Heart left ventricle (tissue), 16 donors: ENCODE measurements at regions not wholly inside any gene's neighbourhood (a gene's known extent, or its start where the extent isn't known, plus 50 kb on each side); places are given as distances from the start of the nearest gene placed in this dataset.

Source experiments
- ATAC-seq, 4 donors: fragments of 200-7000 bp; cut with Tn5 transposase; one replicate each; pipeline ENCODE4 v1.9.1; 2020 to 2022; ENCODE audit warnings: moderate library complexity in 4 of 4, mild to moderate bottlenecking in 3 of 4, moderate number of reproducible peaks in 1 of 4
- DNase-seq, 5 donors: peaks; one replicate each; pipeline ENCODE4 v3.0.0-alpha.2; 2020
- H3K27ac ChIP-seq, 12 donors: fragments of 200-600 bp; sonication (generic) in 4 of 12; one replicate each; pipeline versions ENCODE4 v1.5.0 to v1.8.0; 2016 to 2022; ENCODE audit warnings: mild to moderate bottlenecking in 2 of 12
- H3K27me3 ChIP-seq, 9 donors: fragments of 200-600 bp; sonication (generic) in 2 of 9; one replicate each; pipeline versions ENCODE4 v1.5.1 to v1.8.0; 2016 to 2022; ENCODE audit warnings: mild to moderate bottlenecking in 3 of 9
- H3K36me3 ChIP-seq, 9 donors: fragments of 200-600 bp; sonication (generic) in 2 of 9; one replicate each; pipeline versions ENCODE4 v1.5.0 to v1.8.0; 2018 to 2022; ENCODE audit warnings: mild to moderate bottlenecking in 2 of 9
- H3K4me1 ChIP-seq, 12 donors: fragments of 200-600 bp; sonication (generic) in 4 of 12; one replicate each; pipeline versions ENCODE4 v1.5.0 to v1.8.0; 2016 to 2022; ENCODE audit warnings: mild to moderate bottlenecking in 3 of 12
- H3K4me3 ChIP-seq, 12 donors: fragments of 200-600 bp; sonication (generic) in 4 of 12; one replicate each; pipeline versions ENCODE4 v1.5.0 to v1.8.0; 2017 to 2022; ENCODE audit warnings: mild to moderate bottlenecking in 9 of 12, moderate library complexity in 4 of 12
- H3K9me3 ChIP-seq, 12 donors: fragments of 200-600 bp; sonication (generic) in 4 of 12; one replicate each; pipeline versions ENCODE4 v1.5.0 to v1.8.0; 2016 to 2022; ENCODE audit warnings: mild to moderate bottlenecking in 1 of 12
- CTCF ChIP-seq, 12 donors: fragments of 200-600 bp; sonication (generic) in 4 of 12; IDR thresholded peaks; one replicate each; pipeline versions ENCODE4 v1.5.0 to v1.8.0; 2018 to 2022; ENCODE audit warnings: antibody characterized with exemption in 12 of 12, mild to moderate bottlenecking in 5 of 12
- POLR2A ChIP-seq, 2 donors: fragments of 450-650 bp; IDR thresholded peaks; one replicate each; pipeline ENCODE4 v1.6.1; 2017; ENCODE audit warnings: antibody characterized with exemption in 2 of 2, mild to moderate bottlenecking in 2 of 2, moderate library complexity in 2 of 2
- WGBS, 4 donors: extraction: QIAGEN DNeasy Blood & Tissue Kit in 2 of 4; methylation state at CpG; one replicate each; pipeline versions ENCODE4 v1.1.5 to v1.1.7; 2013 to 2018; 5-methylcytosine and 5-hydroxymethylcytosine counted together
- intact Hi-C, 10 donors: fragments of 100-400 bp; cut with DNase I; formaldehyde crosslinking; loops; one replicate each; pipeline versions ENCODE4 v1.11.1 to v1.14.2; 2022
- donor health status: ischemic (EF 13 %, LVEDD 7.1; RV severe dilation, severe dysfunction).
- donor health status: healthy with polysubstance abuse.
- donor health status: DM: no; HTN: yes; CAD: no.
- donor health status: DM: no; HTN: no; CAD: no.
- donor health status: ischemic (EF 25% LVEDD 6.9; RV normal size, moderate dysfunction).
- donor health status: ischemic (EF 25% LVEDD 5.7; RV mildly dilated, moderate dysfunction).
- donor health status: healthy.
- donor health status: DM: yes; HTN: yes; CAD: no.
- donor health status: ischemic (EF 35%, LVEDD 5.7; RV mildly dilated, moderate dysfunction).
- donor health status: nonischemic (EF 11% LVEDD 7.7; RV severe dilation, severe dysfunction).
- donor health status: DM: yes; HTN: yes; CAD: no.
- donor health status: PGD.
- donor health status: ischemic (EF 29% LVEDD 5.4; RV normal size, mild dysfunction).
- donor health status: nonischemic (EF 23%, LVEDD 6.1; RV moderate dilation, normal function).

DNA sequence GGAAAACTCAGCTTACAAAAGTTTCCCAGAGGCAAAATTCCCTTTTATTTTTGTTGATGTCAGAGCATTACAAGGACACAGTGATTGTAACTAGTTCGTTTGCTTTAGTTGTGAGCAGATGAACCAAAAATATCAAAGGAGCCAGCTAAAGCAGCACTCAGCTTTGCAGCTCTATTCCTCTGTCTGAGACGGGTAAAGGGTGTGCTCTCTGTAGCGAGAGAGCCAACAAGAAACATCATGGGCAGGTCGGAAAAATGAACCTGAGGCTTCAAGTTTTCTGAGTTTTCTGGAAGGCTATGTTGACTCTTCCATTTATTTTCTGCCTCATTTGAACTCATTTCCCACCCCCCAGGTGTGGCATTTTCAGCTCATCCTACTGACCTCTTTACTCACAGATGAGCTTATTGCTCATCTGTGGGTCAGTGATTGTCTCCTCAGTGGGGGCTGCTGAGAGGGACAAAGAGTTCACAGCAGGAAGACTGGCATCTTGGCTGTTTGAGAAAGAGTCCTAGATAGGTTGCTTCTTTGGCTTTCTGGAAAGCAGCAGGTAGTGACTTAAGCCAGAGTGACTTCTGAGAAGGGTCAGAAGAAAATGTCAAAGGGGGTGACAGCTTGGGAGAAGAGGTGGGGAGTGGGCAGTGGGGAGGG lies 66.6 kb upstream of the EPC2 start:
- 37 to 46% (median 44%) methylated on average over 4 of the region's 4 CpGs for WGBS, 4 donors
- H3K4me1 ChIP-seq = peaks cover 0 to 4% (median 0%) of the 10 kb centered on the region in 12 donors
- peaks cover 0 to 8% (median 0%) of the 10 kb centered on the region in 9 donors for H3K27me3 ChIP-seq
- H3K27ac ChIP-seq = no peak overlapping the region
- ATAC-seq (no peak), DNase-seq (no peak)
- no peak overlapping the region for H3K4me3 ChIP-seq
- no peaks in the 10 kb centered on the region for H3K9me3 ChIP-seq
- intact Hi-C loops = loop anchor here in 1 of 10 donors (10.0 kb wide), 1 partner anchor 407 kb away; no protein-coding TSS in a partner anchor
- no peaks in the 10 kb centered on the region for H3K36me3 ChIP-seq
- TF ChIP-seq CTCF (IDR thresholded peaks at IDR 0.05) (no peak), POLR2A (IDR thresholded peaks at IDR 0.05) (no peak)

GRCh38 chr2:148578493-148578884 lies 66.1 kb upstream of the EPC2 start:
- intact Hi-C loops = loop anchor here in 1 of 10 donors (10.0 kb wide), 1 partner anchor 406 kb away; no protein-coding TSS in a partner anchor
- peaks cover 0 to 4% (median 0%) of the 10 kb centered on the region in 12 donors for H3K4me1 ChIP-seq
- no peaks in the 10 kb centered on the region for H3K9me3 ChIP-seq
- no peak overlapping the region for H3K4me3 ChIP-seq
- ATAC-seq (no peak), DNase-seq (no peak)
- H3K27ac ChIP-seq = no peak overlapping the region
- peaks cover 0 to 8% (median 0%) of the 10 kb centered on the region in 9 donors for H3K27me3 ChIP-seq
- no peak for TF ChIP-seq POLR2A (IDR thresholded peaks at IDR 0.05)
- no peak for TF ChIP-seq CTCF (IDR thresholded peaks at IDR 0.05)
- no peaks in the 10 kb centered on the region for H3K36me3 ChIP-seq
- 73 to 85% (median 81%) methylated on average over 1 of the region's 1 CpG for WGBS, 4 donors

DNA sequence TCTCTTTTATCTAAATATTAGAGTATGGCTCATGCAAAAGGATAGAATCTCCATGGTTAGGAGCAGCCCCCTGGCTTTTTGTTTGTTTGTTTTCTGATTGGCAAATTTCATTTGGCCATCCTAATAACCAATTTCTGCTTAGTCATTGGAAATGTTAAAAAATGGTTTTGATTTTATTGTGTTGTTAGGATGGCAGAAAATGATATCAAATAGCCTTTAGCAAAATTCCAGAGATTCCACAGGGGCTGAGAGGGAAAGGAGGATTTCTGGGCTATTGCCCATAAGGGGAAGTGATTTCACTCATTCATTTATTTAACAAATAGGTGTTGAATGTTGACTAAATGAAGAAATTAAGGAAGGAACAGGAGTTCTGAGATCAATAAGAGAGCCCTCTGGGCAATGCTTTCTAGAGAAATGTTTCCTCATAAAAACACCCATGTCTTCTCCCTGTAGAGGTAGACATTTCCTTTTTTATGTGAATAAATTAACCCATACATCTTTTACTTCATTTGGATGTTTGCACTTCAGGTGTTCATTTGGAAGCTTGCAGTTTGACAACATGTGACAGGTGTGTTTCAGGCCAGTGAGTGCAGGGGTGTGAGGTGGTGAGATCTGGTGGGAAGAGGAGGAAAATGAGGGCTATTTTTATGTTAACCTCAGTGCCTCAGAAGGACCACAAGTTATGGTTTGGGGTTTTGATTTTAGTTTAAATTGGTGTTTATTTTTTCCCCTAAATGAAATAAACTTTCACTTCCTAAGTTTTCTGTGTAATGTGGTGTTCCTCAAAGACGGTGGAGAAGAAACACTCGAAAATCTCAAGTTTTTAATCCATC lies 61.7 kb upstream of the EPC2 start:
- Histone ChIP-seq H3K27ac (no peak overlapping the region), H3K4me1 (no peaks in the 10 kb centered on the region), H3K4me3 (no peak overlapping the region), H3K9me3 (no peaks in the 10 kb centered on the region), H3K27me3 (peaks cover 0 to 8% (median 0%) of the 10 kb centered on the region in 9 donors), H3K36me3 (no peaks in the 10 kb centered on the region)
- TF ChIP-seq POLR2A (IDR thresholded peaks at IDR 0.05) (no peak), CTCF (IDR thresholded peaks at IDR 0.05) (no peak)
- DNase-seq = no peak
- ATAC-seq = no peak
- intact Hi-C loops = no loop called here
- 79 to 88% (median 82%) methylated on average over 2 of the region's 2 CpGs for WGBS, 4 donors

- Histone ChIP-seq H3K4me3 (no peak overlapping the region), H3K9me3 (no peaks in the 10 kb centered on the region), H3K27ac (no peak overlapping the region), H3K4me1 (no peaks in the 10 kb centered on the region), H3K36me3 (no peaks in the 10 kb centered on the region), H3K27me3 (no peaks in the 10 kb centered on the region)
- ATAC-seq (no peak), DNase-seq (no peak)
- intact Hi-C loops = no loop called here
- WGBS, 4 donors = 91 to 94% (median 93%) methylated on average over 4 of the region's 4 CpGs
- no peak for TF ChIP-seq CTCF (IDR thresholded peaks at IDR 0.05)
- TF ChIP-seq POLR2A (IDR thresholded peaks at IDR 0.05) = no peak
These were observed 58.9 kb upstream of the EPC2 start for GRCh38 chr2:148585696-148586095.
